ENCODE measurements at regions not wholly inside any gene's neighbourhood (a gene's known extent, or its start where the extent isn't known, plus 50 kb on each side); places are given as distances from the start of the nearest gene placed in this dataset.
"Not testable (repeated sequence)": the region's sequence is repeated elsewhere in the genome, so short reads cannot be mapped to it uniquely, and the experiment has no call there.

DNA sequence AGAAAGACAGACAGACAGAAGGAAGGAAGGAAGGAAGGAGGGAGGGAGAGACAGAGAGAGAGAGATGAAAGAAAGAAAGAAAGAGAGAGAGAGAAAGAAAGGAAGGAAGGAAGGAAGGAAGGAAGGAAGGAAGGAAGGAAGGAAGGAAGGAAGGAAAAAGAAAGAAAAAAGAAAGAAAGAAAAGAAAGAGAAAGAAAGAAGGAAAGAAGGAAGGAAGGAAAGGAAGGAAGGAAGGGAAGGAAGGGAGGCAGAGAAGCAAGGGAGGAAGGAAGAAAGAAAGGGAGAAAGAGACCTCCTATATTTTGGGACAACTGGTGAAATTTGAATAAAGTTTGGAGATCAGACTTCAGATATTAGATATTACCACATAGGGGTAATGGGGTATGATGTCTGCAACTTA is 226.9 kb downstream of the DEPDC1B start:
- TF ChIP-seq, protein P1, sequence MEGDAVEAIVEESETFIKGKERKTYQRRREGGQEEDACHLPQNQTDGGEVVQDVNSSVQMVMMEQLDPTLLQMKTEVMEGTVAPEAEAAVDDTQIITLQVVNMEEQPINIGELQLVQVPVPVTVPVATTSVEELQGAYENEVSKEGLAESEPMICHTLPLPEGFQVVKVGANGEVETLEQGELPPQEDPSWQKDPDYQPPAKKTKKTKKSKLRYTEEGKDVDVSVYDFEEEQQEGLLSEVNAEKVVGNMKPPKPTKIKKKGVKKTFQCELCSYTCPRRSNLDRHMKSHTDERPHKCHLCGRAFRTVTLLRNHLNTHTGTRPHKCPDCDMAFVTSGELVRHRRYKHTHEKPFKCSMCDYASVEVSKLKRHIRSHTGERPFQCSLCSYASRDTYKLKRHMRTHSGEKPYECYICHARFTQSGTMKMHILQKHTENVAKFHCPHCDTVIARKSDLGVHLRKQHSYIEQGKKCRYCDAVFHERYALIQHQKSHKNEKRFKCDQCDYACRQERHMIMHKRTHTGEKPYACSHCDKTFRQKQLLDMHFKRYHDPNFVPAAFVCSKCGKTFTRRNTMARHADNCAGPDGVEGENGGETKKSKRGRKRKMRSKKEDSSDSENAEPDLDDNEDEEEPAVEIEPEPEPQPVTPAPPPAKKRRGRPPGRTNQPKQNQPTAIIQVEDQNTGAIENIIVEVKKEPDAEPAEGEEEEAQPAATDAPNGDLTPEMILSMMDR (IDR thresholded peaks at IDR 0.05) = not testable (repeated sequence)
- not testable (repeated sequence) for TF ChIP-seq POLR2A (IDR thresholded peaks at IDR 0.05)
